KMS-11 (cell line): ENCODE measurements at regions not wholly inside any gene's neighbourhood (a gene's known extent, or its start where the extent isn't known, plus 50 kb on each side); places are given as distances from the start of the nearest gene placed in this dataset.

Experiments used
- H2AFZ ChIP-seq: fragments of 200-600 bp; sonication (generic); 2 replicates; pipeline ENCODE4 v1.6.1; 2016; ENCODE audit warnings: antibody characterized with exemption, mixed run types, low read depth
- H3K27ac ChIP-seq: fragments of 200-600 bp; sonication (generic); 2 replicates; pipeline ENCODE4 v1.6.1; 2016; ENCODE audit warnings: mild to moderate bottlenecking, mixed run types
- H3K27me3 ChIP-seq: fragments of 200-600 bp; sonication (generic); 2 replicates; pipeline ENCODE4 v1.6.1; 2017; ENCODE audit warnings: mild to moderate bottlenecking, low read depth, mixed run types, moderate library complexity; ENCODE audit not compliant: insufficient read depth
- H3K36me3 ChIP-seq: fragments of 200-600 bp; sonication (generic); 2 replicates; pipeline ENCODE4 v1.6.1; 2017; ENCODE audit warnings: mild to moderate bottlenecking, mixed run types; ENCODE audit not compliant: insufficient read depth
- H3K4me1 ChIP-seq: fragments of 200-600 bp; sonication (generic); 2 replicates; pipeline ENCODE4 v1.6.1; 2016; ENCODE audit warnings: mild to moderate bottlenecking, low read depth, mixed run types; ENCODE audit not compliant: poor library complexity, severe bottlenecking
- H3K4me2 ChIP-seq: fragments of 200-600 bp; sonication (generic); 2 replicates; pipeline ENCODE4 v1.7.0; 2016; ENCODE audit warnings: mild to moderate bottlenecking, mixed run types
- H3K4me3 ChIP-seq: fragments of 200-600 bp; sonication (generic); IDR thresholded peaks from 2 replicates; pipeline ENCODE4 v1.6.1; 2017; ENCODE audit warnings: low read depth, low read length, mixed read lengths; ENCODE audit not compliant: insufficient read depth
- H3K79me2 ChIP-seq: fragments of 200-600 bp; sonication (generic); 2 replicates; pipeline ENCODE4 v1.6.1; 2016; ENCODE audit warnings: low read depth, mixed run types; ENCODE audit not compliant: insufficient read depth
- H3K9ac ChIP-seq: fragments of 200-600 bp; sonication (generic); 2 replicates; pipeline ENCODE4 v1.6.1; 2016; ENCODE audit warnings: mild to moderate bottlenecking, mixed run types
- H4K20me1 ChIP-seq: fragments of 200-600 bp; sonication (generic); 2 replicates; pipeline ENCODE4 v1.6.1; 2016; ENCODE audit warnings: mild to moderate bottlenecking, mixed run types; ENCODE audit not compliant: insufficient read depth
- TF ChIP-seq, protein P1 (sequence below): fragments of 200-600 bp; sonication (generic); conservative IDR thresholded peaks from 2 replicates; pipeline ENCODE4 v1.6.1; 2017; ENCODE audit warnings: low read depth, mild to moderate bottlenecking, antibody characterized with exemption, low read length, moderate library complexity, mixed read lengths

DNA sequence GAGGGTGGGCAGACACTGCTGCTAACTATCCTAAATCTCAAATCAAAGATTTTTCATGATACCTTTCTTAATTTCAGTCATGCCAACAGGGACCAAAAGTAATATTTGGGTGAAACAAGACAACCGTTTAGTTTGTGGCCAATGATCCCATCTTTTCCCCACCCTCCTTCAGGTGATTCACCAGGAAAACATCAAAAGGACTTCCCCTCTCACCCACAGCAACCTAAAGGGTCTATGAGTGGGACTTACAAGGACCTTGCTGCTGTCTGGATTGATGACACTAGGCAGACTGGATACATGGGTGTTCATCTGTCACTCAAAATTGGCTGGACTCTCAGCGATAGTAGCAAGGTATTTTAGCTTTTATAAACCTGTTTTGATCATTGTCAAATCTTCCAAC, 62.0 kb upstream of the ZC3H12C start:
- H3K4me1 ChIP-seq, result no peaks in the 10 kb centered on the region
- H3K79me2 ChIP-seq, result no peaks in the 10 kb centered on the region
- no peak overlapping the region for H3K27ac ChIP-seq
- no peaks in the 10 kb centered on the region for H4K20me1 ChIP-seq
- H2AFZ ChIP-seq, result no peak overlapping the region
- H3K27me3 ChIP-seq, result no peaks in the 10 kb centered on the region
- H3K9ac ChIP-seq, result no peak overlapping the region
- H3K4me3 ChIP-seq, result no peak overlapping the region
- TF ChIP-seq, protein P1, sequence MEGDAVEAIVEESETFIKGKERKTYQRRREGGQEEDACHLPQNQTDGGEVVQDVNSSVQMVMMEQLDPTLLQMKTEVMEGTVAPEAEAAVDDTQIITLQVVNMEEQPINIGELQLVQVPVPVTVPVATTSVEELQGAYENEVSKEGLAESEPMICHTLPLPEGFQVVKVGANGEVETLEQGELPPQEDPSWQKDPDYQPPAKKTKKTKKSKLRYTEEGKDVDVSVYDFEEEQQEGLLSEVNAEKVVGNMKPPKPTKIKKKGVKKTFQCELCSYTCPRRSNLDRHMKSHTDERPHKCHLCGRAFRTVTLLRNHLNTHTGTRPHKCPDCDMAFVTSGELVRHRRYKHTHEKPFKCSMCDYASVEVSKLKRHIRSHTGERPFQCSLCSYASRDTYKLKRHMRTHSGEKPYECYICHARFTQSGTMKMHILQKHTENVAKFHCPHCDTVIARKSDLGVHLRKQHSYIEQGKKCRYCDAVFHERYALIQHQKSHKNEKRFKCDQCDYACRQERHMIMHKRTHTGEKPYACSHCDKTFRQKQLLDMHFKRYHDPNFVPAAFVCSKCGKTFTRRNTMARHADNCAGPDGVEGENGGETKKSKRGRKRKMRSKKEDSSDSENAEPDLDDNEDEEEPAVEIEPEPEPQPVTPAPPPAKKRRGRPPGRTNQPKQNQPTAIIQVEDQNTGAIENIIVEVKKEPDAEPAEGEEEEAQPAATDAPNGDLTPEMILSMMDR, result no peak
- no peak overlapping the region for H3K4me2 ChIP-seq
- H3K36me3 ChIP-seq, result no peaks in the 10 kb centered on the region

DNA sequence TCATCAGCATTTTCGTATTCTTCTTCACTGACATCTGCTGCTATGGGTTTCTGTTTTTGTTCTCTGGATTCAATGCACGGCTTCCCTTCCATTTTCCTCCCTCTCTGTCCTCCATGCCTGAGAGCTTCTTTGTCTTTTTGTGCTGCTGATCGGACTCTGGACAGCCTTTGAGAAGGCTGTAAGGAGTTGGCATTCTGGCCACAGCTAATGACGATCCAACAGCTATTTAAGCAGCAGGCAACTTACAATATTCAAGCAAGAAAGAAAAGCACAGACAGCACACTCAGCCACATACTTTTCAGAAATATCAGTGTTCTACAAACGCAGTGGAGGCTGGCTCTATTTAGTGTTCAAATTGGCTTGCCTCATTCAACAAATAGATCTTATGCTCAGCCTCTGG, 60.9 kb upstream of the ZC3H12C start:
- TF ChIP-seq, protein P1, result no peak
- Histone ChIP-seq H3K4me2 (no peak overlapping the region), H3K9ac (no peak overlapping the region), H3K4me1 (no peaks in the 10 kb centered on the region), H3K36me3 (no peaks in the 10 kb centered on the region), H4K20me1 (no peaks in the 10 kb centered on the region), H3K27ac (no peak overlapping the region), H3K27me3 (no peaks in the 10 kb centered on the region), H2AFZ (no peak overlapping the region), H3K79me2 (no peaks in the 10 kb centered on the region), H3K4me3 (no peak overlapping the region)

DNA sequence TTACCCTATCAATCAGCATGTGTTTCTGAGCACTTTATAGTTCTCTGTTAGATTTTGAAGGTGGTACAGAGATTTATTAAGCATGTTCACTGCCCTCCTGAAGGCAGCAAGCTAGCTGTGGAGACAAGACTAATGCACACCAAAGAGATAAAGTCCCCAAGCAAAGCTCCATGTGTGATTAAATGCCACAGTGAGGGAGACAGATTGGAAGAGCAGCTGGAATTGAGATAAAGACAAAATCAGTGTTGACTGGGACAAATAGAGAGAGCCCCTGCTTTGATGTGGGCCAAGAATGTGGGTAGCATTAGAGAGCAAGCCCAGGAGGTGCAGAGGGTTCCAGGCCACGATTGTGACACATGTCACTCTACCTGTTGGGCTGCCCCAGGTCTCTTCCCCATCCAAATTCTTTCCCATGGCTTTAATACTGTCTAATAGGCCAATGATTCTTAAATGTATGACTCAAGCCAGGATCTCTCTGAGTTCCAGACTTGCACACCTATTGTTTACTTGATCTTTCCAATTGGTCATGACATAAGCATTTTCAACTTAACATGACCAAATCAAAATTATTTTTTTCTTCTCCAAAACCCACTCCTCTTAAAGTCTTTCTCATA, 60.1 kb upstream of the ZC3H12C start:
- TF ChIP-seq, protein P1, result no peak
- Histone ChIP-seq H2AFZ (no peak overlapping the region), H3K4me1 (no peaks in the 10 kb centered on the region), H3K9ac (no peak overlapping the region), H4K20me1 (no peaks in the 10 kb centered on the region), H3K27ac (no peak overlapping the region), H3K79me2 (no peaks in the 10 kb centered on the region), H3K4me2 (no peak overlapping the region), H3K27me3 (no peaks in the 10 kb centered on the region), H3K36me3 (no peaks in the 10 kb centered on the region), H3K4me3 (no peak overlapping the region)

DNA sequence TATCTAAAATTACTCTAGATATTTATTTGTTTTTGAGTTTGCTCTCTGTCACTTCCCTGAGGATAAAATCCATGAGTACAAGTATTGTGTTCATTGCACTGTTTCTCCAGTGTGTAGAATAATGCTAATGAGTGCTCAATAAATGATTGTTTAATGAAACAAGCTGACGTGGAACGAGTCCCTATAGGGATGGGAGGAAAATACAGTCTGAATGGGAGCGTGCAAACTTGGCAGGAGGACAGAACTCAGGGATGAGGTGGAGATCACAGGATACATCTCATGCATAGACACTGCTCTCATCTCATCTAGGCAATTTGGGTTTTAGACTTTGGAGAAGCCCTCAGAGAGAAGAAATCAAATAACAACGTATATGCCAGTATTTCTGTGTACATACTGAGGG, 58.4 kb upstream of the ZC3H12C start:
- no peak overlapping the region for H2AFZ ChIP-seq
- no peak overlapping the region for H3K9ac ChIP-seq
- TF ChIP-seq, protein P1, result no peak
- no peaks in the 10 kb centered on the region for H3K36me3 ChIP-seq
- H3K27ac ChIP-seq, result no peak overlapping the region
- no peak overlapping the region for H3K4me3 ChIP-seq
- no peaks in the 10 kb centered on the region for H3K4me1 ChIP-seq
- no peak overlapping the region for H3K4me2 ChIP-seq
- H4K20me1 ChIP-seq, result no peaks in the 10 kb centered on the region
- no peaks in the 10 kb centered on the region for H3K27me3 ChIP-seq
- H3K79me2 ChIP-seq, result no peaks in the 10 kb centered on the region
